Cerebellar cortex (tissue), 1 donor: ENCODE measurements at regions not wholly inside any gene's neighbourhood (a gene's known extent, or its start where the extent isn't known, plus 50 kb on each side); places are given as distances from the start of the nearest gene placed in this dataset.
"Not testable (repeated sequence)": the region's sequence is repeated elsewhere in the genome, so short reads cannot be mapped to it uniquely, and the experiment has no call there.

ENCODE experiments used
- DNase-seq: peaks from one replicate; pipeline ENCODE4 v3.0.0-alpha.2; 2015; ENCODE audit warnings: low spot score

DNA sequence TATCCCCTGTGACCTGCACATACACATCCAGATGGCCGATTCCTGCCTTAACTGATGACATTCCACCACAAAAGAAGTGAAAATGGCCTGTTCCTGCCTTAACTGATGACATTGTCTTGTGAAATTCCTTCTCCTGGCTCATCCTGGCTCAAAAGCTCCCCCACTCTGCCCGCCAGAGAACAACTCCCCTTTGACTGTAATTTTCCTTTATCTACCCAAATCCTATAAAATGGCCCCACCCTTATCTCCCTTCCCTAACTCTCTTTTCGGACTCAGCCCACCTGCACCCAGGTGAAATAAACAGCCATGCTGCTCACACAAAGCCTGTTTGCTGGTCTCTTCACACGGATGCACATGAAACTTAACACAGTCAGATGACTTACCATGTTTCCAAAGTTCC is 403.8 kb downstream of the TBC1D32 start:
- not testable (repeated sequence) for DNase-seq

GRCh38 chr6:120924214-120924613 is 410.1 kb downstream of the TBC1D32 start:
- no peak for DNase-seq

DNA sequence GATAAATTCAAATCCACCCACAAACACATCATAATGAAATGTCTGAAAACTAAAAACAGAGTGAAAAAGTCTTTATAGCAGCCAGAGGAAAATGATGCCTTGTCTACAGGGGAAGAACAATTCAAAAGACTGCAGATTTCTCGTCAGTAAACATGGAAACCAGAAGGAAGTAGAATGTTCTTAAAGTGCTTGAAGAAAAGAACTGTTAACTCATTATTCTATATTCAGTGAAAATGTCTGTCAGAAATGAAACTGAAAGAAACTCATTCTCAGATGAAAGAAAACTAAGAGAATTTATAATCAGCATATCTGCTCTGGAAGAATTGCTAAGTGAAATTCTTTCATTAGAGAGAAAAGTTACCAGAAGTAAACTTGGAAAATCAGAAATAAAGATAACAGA is 416.1 kb downstream of the TBC1D32 start:
- no peak for DNase-seq

DNA sequence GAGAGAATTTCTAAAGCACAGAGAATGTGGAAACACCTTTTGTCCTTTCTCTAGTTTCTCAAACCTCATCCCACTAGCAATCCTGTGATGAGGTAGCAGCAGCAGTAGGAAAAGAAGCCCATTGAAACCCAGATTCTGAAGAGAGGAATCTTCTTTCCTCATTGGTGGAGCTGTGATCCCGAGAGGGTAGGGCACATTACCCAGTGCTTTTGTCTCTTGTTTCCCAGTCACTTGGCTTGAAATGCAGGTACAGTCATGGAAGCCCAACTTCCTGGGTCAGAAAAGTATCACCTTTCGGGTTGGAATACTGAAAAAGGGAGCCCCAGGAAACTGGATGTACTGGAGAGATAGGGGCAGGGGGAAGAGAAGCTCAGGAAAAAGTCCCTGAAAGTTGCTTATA is 417.4 kb downstream of the TBC1D32 start:
- no peak for DNase-seq

GRCh38 chr6:120913486-120913885 is 420.8 kb downstream of the TBC1D32 start:
- no peak for DNase-seq

- no peak for DNase-seq
Observed at GRCh38 chr6:120908767-120909166, 425.5 kb downstream of the TBC1D32 start.

GRCh38 chr6:120903836-120904235 is 430.4 kb downstream of the TBC1D32 start:
- DNase-seq: no peak

- no peak for DNase-seq
Observed at GRCh38 chr6:120899932-120900331, 434.3 kb downstream of the TBC1D32 start.

GRCh38 chr6:120894077-120894476 is 440.2 kb downstream of the TBC1D32 start:
- no peak for DNase-seq

GRCh38 chr6:120876931-120877330 is 457.3 kb downstream of the TBC1D32 start:
- DNase-seq: no peak

GRCh38 chr6:120876424-120876823 is 457.9 kb downstream of the TBC1D32 start:
- no peak for DNase-seq

GRCh38 chr6:120875900-120876299 is 458.4 kb downstream of the TBC1D32 start:
- DNase-seq: no peak

- no peak for DNase-seq
Observed at GRCh38 chr6:120874422-120874821, 459.9 kb downstream of the TBC1D32 start.

- DNase-seq: no peak
Observed at GRCh38 chr6:120873125-120873865, 461.0 kb downstream of the TBC1D32 start.

DNA sequence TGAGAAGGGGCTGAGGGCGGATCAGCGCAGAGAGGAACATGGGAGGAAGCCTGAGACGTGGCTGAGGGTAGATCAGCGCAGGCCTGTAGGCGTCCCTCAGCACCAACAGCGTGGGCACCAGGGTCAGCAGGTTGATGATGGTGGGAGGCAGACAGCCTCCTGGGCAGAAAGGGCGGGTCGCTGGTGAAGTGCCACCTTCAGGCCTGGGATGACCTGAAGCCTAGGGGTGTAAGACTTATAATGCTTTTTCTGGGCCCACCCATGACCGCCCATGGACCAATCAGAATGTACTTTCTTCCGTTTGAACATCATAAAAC is 462.1 kb downstream of the TBC1D32 start:
- no peak for DNase-seq

DNA sequence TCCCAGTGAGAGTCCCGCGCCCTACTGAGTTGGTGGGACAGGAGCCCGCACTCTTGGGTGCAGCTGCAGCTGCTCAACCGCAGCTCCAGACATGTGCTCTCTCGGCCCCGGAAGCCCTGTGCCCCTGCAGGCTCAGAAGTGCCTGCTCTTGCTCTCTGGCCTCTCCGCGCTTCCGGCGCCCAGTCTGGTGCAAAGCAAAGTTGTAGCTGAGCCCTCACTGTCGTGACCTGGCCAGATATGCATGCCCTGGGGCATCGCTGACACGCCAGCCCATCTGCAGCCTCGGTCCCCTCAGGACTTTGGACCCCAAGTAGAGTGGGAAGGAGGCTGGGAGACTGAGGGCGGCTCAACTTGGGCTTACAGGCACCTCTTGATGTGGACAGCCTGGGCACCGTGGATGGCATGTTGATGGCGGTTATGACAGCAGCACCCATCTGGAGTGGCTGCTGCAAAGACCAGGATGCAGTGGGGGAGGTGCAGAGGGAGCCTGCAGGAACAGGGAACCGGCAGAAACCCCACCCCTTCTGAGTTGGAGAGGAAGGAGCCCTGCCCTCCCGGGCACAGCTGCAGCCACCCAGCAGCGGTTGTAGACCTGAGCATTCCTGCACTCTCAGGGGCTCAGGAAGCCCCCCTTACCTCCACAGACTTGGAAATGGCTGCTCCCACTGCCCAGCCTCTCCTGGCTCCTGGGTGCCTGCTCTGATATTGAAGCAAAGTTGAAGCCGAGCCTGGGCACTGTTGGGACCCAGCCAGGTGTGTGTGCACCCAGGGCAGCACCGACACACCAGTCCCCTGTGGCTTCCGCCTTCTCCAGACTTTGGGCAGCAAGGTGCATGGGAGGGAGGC is 462.6 kb downstream of the TBC1D32 start:
- DNase-seq: no peak

- DNase-seq: no peak
Observed at GRCh38 chr6:120869397-120869796, 464.9 kb downstream of the TBC1D32 start.

DNA sequence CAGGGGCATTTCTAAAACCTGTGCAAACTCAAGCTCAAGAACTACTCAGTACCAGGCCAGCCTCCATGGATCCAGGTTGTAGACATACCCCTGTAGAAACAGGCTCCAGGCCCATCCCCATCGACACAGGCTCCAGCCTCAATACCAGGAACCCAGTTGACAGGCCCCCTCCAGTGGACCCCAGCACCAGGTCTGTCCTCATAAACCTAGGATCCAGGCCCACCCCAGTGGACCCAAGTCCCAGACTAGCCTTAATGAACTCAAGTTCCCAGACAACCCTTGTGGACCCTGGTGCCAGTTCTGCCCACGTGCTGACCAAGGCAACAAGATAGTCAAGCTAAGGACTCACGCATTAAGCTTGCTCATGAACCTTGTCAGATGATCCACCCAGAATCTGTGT is 476.9 kb downstream of the TBC1D32 start:
- DNase-seq: no peak

DNA sequence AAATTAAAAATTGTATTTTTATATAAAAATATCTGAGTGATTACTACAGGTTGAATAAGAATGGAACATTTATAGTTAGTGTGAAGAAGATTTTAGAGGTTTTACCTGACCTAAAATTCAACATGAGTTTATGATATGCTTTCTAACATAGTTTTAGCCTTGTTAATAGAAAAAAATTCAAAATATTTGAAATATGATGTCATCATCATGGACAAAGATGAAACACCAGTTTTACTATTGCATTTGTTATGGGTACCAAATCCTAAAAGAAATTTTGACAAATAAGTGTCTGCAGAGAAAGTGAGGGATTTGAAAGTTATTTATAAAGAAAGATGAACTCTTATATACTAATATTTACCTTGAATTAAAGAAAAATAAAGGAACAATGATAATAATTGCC is 479.7 kb downstream of the TBC1D32 start:
- DNase-seq: no peak

GRCh38 chr6:120853489-120853888 is 480.8 kb downstream of the TBC1D32 start:
- no peak for DNase-seq

- DNase-seq: no peak
Observed at GRCh38 chr6:120852293-120852849, 481.9 kb downstream of the TBC1D32 start.

GRCh38 chr6:120826253-120826652 is 508.0 kb downstream of the TBC1D32 start:
- DNase-seq: peak; percentile 31

DNA sequence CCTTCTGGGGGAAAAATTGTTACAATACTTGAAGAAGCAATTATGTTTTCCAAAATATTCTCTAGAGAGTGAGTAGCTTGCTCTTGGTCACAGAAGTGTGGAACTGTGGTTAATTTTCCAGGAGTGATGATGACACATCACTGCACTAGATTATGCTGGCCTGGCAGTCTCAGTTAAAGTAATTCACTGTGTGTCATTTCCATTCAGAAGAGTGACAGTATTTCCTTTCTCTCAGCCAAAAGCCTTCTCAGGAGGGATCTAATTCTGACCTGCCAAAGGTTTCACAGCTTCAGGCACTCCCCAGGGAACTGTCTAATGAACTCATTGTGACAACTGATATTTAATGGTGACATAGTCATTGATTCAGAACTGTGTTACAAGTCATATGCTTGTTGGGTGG is 517.5 kb downstream of the TBC1D32 start:
- no peak for DNase-seq
